ENCODE measurements at regions not wholly inside any gene's neighbourhood (a gene's known extent, or its start where the extent isn't known, plus 50 kb on each side); places are given as distances from the start of the nearest gene placed in this dataset.

GRCh38 chr7:136034132-136034531 lies 57.0 kb upstream of the MTPN start:
- DNase-seq (ENCODE audit: low read depth) = no peak

GRCh38 chr7:136033413-136034031 lies 56.4 kb upstream of the MTPN start:
- no peak for DNase-seq (ENCODE audit: low read depth)

GRCh38 chr7:136030867-136031318 lies 53.7 kb upstream of the MTPN start:
- no peak for DNase-seq (ENCODE audit: low read depth)

- DNase-seq (ENCODE audit: low read depth) = no peak
These were observed 53.2 kb upstream of the MTPN start for GRCh38 chr7:136030330-136030729.

GRCh38 chr7:136027160-136027559 lies 50.0 kb upstream of the MTPN start:
- no peak for DNase-seq (ENCODE audit: low read depth)
